NCI-H187 (cell line): ENCODE measurements at regions not wholly inside any gene's neighbourhood (a gene's known extent, or its start where the extent isn't known, plus 50 kb on each side); places are given as distances from the start of the nearest gene placed in this dataset.

Source experiments
- DNase-seq, 2 experiments: peaks; one replicate each; lab custom pipeline; 2025; lab: John Stamatoyannopoulos, UW

DNA sequence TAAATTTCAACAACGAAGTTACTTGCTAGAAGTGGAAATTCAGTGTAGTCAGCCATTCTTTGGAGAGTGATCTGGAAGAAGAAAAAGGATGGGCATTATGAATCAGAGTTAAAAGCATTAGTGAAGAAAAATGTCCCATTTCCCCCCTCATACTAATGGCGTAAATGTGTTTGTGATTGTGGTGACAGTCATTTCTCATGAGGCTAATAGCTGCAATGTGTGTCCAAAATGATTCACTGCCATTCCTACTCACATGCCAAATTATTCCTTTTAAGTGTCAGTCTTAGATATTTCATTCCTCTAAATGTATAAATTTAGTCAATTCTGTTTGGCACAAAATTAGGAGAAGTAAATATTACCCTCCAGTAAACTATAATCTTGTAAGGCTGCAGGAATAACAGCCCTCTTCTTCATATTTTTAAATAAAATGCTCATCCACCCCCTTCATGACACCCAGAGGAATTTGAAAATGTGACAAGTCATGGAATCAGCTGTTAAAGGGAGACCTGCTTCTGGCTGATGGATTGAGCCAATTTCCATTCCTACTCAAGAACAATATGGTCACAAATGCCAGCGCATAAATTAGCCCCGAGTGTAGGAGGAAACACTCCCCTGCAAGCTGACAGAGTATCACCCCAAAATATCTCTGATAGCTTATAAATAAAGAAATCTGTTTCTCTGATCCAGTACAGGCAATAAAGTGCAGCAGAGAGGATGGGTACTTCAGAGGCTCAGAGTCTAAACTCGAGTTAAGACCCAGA is 912.3 kb upstream of the SEL1L start:
- DNase-seq: no peak

- DNase-seq: no peak
Observed at GRCh38 chr14:82447586-82447985, 913.9 kb upstream of the SEL1L start.

GRCh38 chr14:82449926-82450468 is 916.3 kb upstream of the SEL1L start:
- DNase-seq: no peak

GRCh38 chr14:82451675-82452074 is 918.0 kb upstream of the SEL1L start:
- no peak for DNase-seq

- DNase-seq: no peak
Observed at GRCh38 chr14:82482345-82482744, 948.7 kb upstream of the SEL1L start.

- DNase-seq: no peak
Observed at GRCh38 chr14:82488473-82488872, 954.8 kb upstream of the SEL1L start.

DNA sequence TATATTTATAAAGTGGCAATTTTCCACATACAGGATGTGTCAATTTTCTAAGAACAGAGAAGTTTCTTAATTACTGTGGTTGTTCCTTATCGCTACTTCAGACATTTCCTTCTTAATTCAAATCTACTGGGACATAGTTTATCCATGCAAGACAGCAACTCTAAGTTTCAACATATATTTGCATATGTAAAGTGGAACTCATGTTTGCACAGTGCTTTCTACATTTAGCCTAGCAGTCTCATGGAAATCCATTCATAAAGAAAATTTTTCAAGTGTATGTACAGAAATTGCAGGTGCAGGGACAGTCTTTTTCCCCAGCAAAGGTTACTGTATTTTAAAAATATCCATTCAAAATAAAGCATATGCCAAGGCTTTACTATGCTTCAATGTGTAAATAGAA is 956.7 kb upstream of the SEL1L start:
- DNase-seq: no peak

- DNase-seq: no peak
Observed at GRCh38 chr14:82492157-82492556, 958.5 kb upstream of the SEL1L start.

GRCh38 chr14:82500222-82500621 is 966.6 kb upstream of the SEL1L start:
- no peak for DNase-seq

DNA sequence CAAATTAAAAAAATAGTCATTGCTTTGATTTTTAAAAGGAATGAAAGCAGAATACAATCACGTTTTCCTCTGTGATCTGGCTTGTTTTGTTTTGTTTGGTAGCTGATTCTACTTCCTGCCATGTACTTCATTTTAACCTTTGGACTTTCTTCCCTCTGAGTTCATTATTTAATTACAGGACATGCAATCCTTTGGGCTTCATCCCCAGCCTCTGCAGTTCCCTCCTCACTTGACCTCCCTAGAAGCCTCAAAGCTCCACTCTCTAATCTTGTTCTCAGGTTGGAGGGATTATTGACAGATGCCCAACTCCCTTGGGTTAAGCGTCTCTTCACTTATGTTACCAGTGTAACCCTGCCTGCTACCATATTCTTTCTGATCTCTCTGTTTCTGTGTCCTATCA is 967.9 kb upstream of the SEL1L start:
- no peak for DNase-seq

- no peak for DNase-seq
Observed at GRCh38 chr14:82502043-82502442, 968.4 kb upstream of the SEL1L start.

DNA sequence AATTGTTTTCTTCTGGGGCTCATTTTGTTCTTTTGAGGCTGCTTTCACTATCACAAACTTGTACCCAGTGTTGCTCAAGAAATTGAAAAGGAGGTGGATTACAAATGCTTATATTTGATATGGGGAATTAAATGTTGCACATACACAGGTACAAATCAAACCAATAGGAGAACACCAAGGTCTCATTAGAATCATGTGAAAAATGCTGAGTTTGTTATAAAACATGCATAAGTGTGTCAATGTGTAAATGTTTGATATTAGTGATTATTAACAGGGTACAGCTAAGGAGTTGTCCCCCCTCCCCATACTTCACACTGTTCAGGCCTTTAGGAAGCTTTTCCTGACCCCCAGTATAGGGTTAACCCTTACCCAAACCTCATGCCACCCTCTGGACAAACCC is 971.2 kb upstream of the SEL1L start:
- no peak for DNase-seq

GRCh38 chr14:82510007-82510406 is 976.4 kb upstream of the SEL1L start:
- DNase-seq: no peak

- DNase-seq: no peak
Observed at GRCh38 chr14:82511399-82511798, 977.7 kb upstream of the SEL1L start.

GRCh38 chr14:82520765-82521164 is 987.1 kb upstream of the SEL1L start:
- no peak for DNase-seq

DNA sequence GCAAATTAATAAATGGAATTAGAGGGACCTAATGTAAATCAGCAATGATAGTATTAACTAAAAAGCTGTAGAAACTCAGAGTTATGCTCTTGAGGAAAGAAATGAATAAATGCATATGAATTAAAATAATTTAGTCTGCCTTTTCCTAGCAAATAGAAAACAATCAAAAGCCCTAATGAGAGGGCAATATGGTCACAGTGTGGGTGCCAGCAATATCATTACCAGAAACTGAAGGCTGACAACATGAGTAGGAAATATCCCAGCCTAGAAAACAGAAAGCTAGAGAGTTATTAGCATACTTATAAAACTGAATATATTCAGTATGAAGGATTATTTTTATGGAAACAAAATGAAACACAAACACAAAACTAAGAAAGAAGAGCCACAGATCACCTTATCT is 987.5 kb upstream of the SEL1L start:
- no peak for DNase-seq

DNA sequence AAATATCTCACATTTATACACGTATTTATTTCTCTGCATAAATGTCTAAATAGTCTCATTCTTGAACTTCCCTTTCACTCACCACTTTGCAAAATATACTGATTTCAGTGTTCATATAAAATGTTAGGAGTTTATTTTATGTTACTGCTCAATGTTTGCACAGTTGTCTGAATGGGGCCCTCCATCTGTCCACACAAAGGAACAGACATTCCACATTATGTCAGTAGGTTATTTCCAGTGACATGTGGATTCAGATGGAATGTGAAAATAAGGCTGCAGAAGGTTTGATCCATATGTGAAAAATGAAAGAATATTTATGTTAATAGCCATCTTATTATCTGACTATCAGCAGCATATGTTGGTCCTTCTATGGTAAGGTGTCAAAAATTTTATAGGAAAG is 994.4 kb upstream of the SEL1L start:
- DNase-seq: no peak

DNA sequence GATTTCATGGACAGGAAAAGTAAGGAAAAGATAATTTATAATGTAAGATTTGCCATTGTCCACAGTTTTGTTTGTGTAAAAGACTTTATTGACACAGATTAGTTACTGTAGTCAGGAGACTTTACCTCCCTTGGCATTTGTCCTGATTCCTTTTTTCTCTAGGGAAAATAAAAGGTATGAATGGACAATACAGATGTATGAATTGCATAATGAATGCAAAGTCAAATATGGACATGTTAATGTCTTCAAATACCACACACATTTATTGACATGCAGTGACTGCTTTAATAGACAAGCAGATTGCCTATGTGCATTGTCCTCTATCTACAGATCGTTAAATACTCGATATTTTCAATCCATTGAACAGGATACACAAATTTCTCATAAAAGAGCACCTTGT is 999.7 kb upstream of the SEL1L start:
- DNase-seq: no peak

GRCh38 chr14:82536566-82536965 is 1002.9 kb upstream of the SEL1L start:
- no peak for DNase-seq

DNA sequence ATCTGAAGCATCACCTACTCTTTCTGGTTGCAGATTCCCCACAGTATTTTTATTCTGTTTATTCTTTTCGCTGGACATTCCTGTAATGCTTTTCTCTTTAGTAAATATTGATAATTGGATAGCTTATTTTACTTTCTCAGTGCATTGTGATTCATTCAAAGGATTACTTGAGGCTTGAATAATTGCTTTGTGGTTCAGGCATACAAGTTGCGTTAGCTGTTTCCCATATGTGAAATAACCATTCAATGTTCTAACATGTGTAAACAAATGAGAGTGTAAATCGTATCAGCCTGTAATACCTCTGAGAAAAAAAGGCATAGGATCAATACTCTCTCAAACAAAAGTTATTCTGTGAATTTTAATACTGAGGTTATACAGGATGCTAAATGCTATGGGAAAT is 1004.2 kb upstream of the SEL1L start:
- no peak for DNase-seq

- no peak for DNase-seq
Observed at GRCh38 chr14:82546401-82546800, 1012.7 kb upstream of the SEL1L start.

DNA sequence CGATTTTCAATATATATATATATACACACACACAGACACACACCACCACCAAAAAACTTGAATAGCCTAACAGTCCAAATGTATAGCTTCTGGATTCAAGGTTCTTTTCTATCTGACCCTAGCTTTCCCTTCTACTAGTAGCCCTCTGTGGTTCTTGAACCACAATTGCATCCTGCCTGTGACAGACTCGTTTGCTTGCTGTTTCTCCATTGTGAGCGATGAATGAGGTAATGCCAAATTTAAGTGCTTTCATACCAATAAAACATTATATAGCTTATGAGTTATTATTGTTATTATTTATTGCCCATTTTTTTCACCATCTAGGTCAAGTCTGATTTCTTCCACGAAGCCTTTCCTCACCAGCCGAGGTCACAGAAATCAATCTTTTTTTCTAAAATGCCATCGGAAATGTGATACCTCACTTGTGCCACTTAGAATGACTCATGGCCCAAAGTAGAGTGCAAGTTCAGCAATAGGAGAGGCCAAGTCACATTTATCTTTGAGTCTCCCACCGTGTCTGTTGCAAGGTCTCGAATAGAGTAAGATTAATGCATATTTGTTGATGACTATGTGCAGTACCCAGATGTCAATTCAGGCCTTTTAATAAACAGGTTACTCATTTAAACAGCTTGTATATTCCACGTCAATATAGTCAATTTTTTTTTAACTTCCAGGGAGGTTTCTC is 1015.8 kb upstream of the SEL1L start:
- no peak for DNase-seq

DNA sequence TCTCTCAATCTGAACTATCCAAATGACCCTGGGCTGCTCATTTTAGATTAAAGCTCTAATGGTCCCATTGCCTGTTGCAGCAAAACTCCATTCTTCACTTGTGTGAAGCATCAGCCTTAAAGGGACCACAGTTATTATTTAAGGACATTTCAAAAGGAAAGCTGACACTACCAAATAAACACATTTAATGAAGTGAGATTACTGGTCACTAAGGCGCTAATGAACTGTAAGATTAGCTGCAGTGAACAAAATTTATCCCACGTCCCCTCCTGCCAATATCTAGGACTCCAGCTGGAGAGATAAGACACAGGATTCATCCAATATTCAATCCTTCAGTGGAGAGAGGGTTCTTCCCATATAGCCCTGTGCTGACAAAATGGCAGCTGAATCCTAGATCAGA is 1029.2 kb upstream of the SEL1L start:
- no peak for DNase-seq

DNA sequence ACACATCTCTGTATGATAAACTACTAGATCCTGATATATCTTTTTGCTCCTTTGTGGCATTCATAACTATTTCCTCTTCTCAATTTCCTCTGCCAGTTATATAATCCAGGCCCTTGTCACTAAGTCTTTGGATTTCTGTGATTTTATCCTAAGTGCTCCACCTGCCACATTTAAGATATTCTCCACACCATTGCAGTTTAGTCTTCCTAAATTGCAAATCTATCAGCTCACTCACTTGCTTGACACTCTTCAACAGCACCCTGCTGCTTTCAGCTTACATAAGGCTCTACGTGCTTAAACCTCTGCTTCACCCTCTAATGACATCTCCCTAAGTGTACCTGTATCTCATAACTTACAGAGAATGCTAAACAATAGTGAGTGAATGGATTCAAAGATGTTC is 1032.2 kb upstream of the SEL1L start:
- DNase-seq: no peak
